OCI-LY3 (cell line): ENCODE measurements at regions not wholly inside any gene's neighbourhood (a gene's known extent, or its start where the extent isn't known, plus 50 kb on each side); places are given as distances from the start of the nearest gene placed in this dataset.

Experiments used
- CTCF ChIP-seq: fragments of 200-600, 300-600 bp; sonication (generic); IDR thresholded peaks from 2 replicates; pipeline ENCODE4 v1.5.1; 2014; ENCODE audit warnings: antibody characterized with exemption, low read length, low read depth
- EZH2phosphoT487 ChIP-seq: fragments of 200-600 bp; shearing (Covaris generic); IDR thresholded peaks from 2 replicates; pipeline ENCODE4 v1.6.1; 2018; ENCODE audit warnings: antibody characterized with exemption, mixed run types, low read depth

GRCh38 chr7:49564379-49564714 lies 209.1 kb upstream of the VWC2 start:
- TF ChIP-seq CTCF (no peak), EZH2phosphoT487 (no peak)
